K562 (cell line): ENCODE measurements at regions not wholly inside any gene's neighbourhood (a gene's known extent, or its start where the extent isn't known, plus 50 kb on each side); places are given as distances from the start of the nearest gene placed in this dataset.

Experiments
- ATAC-seq: fragments of 200-7000 bp; cut with Tn5 transposase; 3 replicates; pipeline ENCODE4 v1.9.1; 2020; ENCODE audit warnings: moderate library complexity
- BruUV-seq: library from RNA; stranded (reverse); fragments of 400-500 nt; replicated peaks from 2 replicates; lab custom pipeline; 2021; lab: Mats Ljungman, UMichigan
- CTCF ChIA-PET: fragments of 300-600 bp; formaldehyde crosslinking; extraction: SDS; loops from one replicate; lab custom pipeline; 2021; ENCODE audit warnings: low intra/inter-chr PET ratio; lab: Yijun Ruan, JAX
- POLR2A ChIA-PET: fragments of 300-600, 350-650 bp; sonication (Branson Sonifier 250); formaldehyde crosslinking; extraction: SDS; loops from one replicate; lab custom pipeline; 2021; ENCODE audit warnings: antibody characterized with exemption, inconsistent platforms; lab: Yijun Ruan, JAX
- DNase-seq, 4 experiments: peaks; one replicate each; pipeline versions ENCODE4 v3.0.0 to v3.0.0-alpha.2; 2011 to 2018; ENCODE audit warnings: low spot score in 3 of 4, mixed read lengths in 3 of 4; ENCODE audit errors: extremely low read depth in 1 of 4
- FAIRE-seq: peaks from 2 replicates; lab custom pipeline; 2011; peaks lifted over from hg19 to GRCh38; lab: Jason Lieb, UNC
- H2AFZ ChIP-seq: 2 replicates; pipeline ENCODE4 v1.6.0; 2011; ENCODE audit warnings: low read depth, low read length, control low read depth, inconsistent platforms
- H3K27ac ChIP-seq: fragments of 200-600 bp; 3 replicates; pipeline ENCODE4 v1.8.0; 2011; ENCODE audit warnings: low read depth, mild to moderate bottlenecking, control low read depth, inconsistent platforms, low read length, moderate library complexity, mixed read lengths; ENCODE audit errors: extremely low read depth
- H3K27me3 ChIP-seq, 2 experiments: fragments of 300-600 bp in 1 of 2; 2 replicates in 1 of 2; 3 replicates in 1 of 2; pipeline versions ENCODE4 v1.6.0 to v1.8.0; 2011; ENCODE audit warnings: inconsistent platforms in 2 of 2, low read length in 2 of 2, mild to moderate bottlenecking in 1 of 2, mixed read lengths in 1 of 2, moderate library complexity in 1 of 2; ENCODE audit not compliant: control insufficient read depth in 2 of 2, insufficient read depth in 2 of 2
- H3K36me3 ChIP-seq: fragments of 300-600 bp; 3 replicates; pipeline ENCODE4 v1.8.0; 2011; ENCODE audit warnings: mild to moderate bottlenecking, low read length, inconsistent platforms; ENCODE audit not compliant: control insufficient read depth, insufficient read depth
- H3K4me1 ChIP-seq, 2 experiments: fragments of 200-600 bp in 1 of 2; replicated peaks in 1 of 2; 2 replicates in 1 of 2; 3 replicates in 1 of 2; pipeline versions ENCODE4 v1.5.1 to v1.8.0; 2011; ENCODE audit warnings: inconsistent platforms in 2 of 2, low read length in 2 of 2, mild to moderate bottlenecking in 1 of 2, mixed read lengths in 1 of 2, moderate library complexity in 1 of 2; ENCODE audit not compliant: control insufficient read depth in 2 of 2, insufficient read depth in 2 of 2
- H3K4me2 ChIP-seq: 2 replicates; pipeline ENCODE4 v1.6.1; 2011; ENCODE audit warnings: low read length, control low read depth, inconsistent platforms, mixed read lengths; ENCODE audit not compliant: insufficient read depth
- H3K4me3 ChIP-seq: fragments of 200-600 bp; sonication (generic), shearing (Covaris generic); 2 replicates; pipeline ENCODE4 v1.5.1; 2016; ENCODE audit warnings: control low read depth, inconsistent platforms
- H3K79me2 ChIP-seq: fragments of 200-600 bp; 3 replicates; pipeline ENCODE4 v1.8.0; 2011; ENCODE audit warnings: low read length, inconsistent platforms; ENCODE audit not compliant: control insufficient read depth, insufficient read depth
- H3K9ac ChIP-seq, 2 experiments: 2 replicates each; pipeline versions ENCODE4 v1.6.0 to v1.6.1; 2011; ENCODE audit warnings: low read depth in 2 of 2, low read length in 2 of 2, control low read depth in 1 of 2, inconsistent platforms in 1 of 2, mild to moderate bottlenecking in 1 of 2, mixed read lengths in 1 of 2; ENCODE audit not compliant: insufficient read depth in 1 of 2
- H3K9me1 ChIP-seq: one replicate; pipeline ENCODE4 v1.6.0; 2011; ENCODE audit warnings: inconsistent platforms, mild to moderate bottlenecking, low read length, moderate library complexity; ENCODE audit not compliant: control insufficient read depth, insufficient read depth
- H3K9me3 ChIP-seq: replicated peaks from 2 replicates; pipeline ENCODE4 v1.5.1; 2011; ENCODE audit warnings: low read depth, low read length, inconsistent platforms; ENCODE audit not compliant: control insufficient read depth, insufficient read depth
- H4K20me1 ChIP-seq: replicated peaks from 2 replicates; pipeline ENCODE4 v1.6.1; 2011; ENCODE audit warnings: low read length, inconsistent platforms, mixed read lengths; ENCODE audit not compliant: control insufficient read depth, insufficient read depth
- ATF1 ChIP-seq, 2 experiments: fragments of 450-650 bp in 1 of 2; IDR thresholded peaks; 2 replicates each; pipeline ENCODE4 v1.6.1; 2016; ENCODE audit warnings: missing compliant biosample characterization in 1 of 2, missing genetic modification characterization in 1 of 2
- CBX2 ChIP-seq: fragments of 200-600 bp; sonication (generic); IDR thresholded peaks from one replicate; pipeline ENCODE4 v1.6.1; 2012; ENCODE audit warnings: mild to moderate bottlenecking, low read length, inconsistent platforms; ENCODE audit not compliant: insufficient read depth, poor library complexity, severe bottlenecking
- GMEB1 ChIP-seq: fragments of 250-450 bp; sonication (Bioruptor Pico); IDR thresholded peaks from 2 replicates; pipeline ENCODE4 v1.4.0; 2020; ENCODE audit warnings: mild to moderate bottlenecking
- JUND ChIP-seq, 2 experiments: IDR thresholded peaks; 2 replicates in 1 of 2; 3 replicates in 1 of 2; pipeline ENCODE4 v1.6.1; 2011; ENCODE audit warnings: borderline replicate concordance in 2 of 2, low read depth in 2 of 2, low read length in 2 of 2, improper control_type of control experiment in 1 of 2, missing biosample characterization in 1 of 2, missing genetic modification characterization in 1 of 2, missing genetic modification reagents in 1 of 2
- KLF6 ChIP-seq: fragments of 250-450 bp; sonication (Bioruptor Pico); IDR thresholded peaks from 2 replicates; pipeline ENCODE4 v1.4.0; 2020; ENCODE audit warnings: mild to moderate bottlenecking, moderate library complexity, borderline replicate concordance
- LCOR ChIP-seq: sonication (generic); formaldehyde crosslinking; IDR thresholded peaks from 2 replicates; pipeline ENCODE4 v1.8.0; 2022; ENCODE audit warnings: mild to moderate bottlenecking, missing genetic modification reagents
- MBD2 ChIP-seq: sonication (generic); IDR thresholded peaks from 2 replicates; pipeline ENCODE4 v1.6.1; 2016; ENCODE audit warnings: low read depth, borderline replicate concordance
- NCOA6 ChIP-seq: fragments of 450-650 bp; IDR thresholded peaks from 2 replicates; pipeline ENCODE4 v1.6.1; 2017; ENCODE audit warnings: mild to moderate bottlenecking
- RFX5 ChIP-seq: IDR thresholded peaks from 2 replicates; pipeline ENCODE4 v1.6.1; 2011; ENCODE audit warnings: low read depth, mild to moderate bottlenecking, improper control_type of control experiment, low read length
- SMARCE1 ChIP-seq: fragments of 450-650 bp; IDR thresholded peaks from 2 replicates; pipeline ENCODE4 v1.7.1; 2016; ENCODE audit warnings: mild to moderate bottlenecking
- TBL1XR1 ChIP-seq, 2 experiments: IDR thresholded peaks; 2 replicates each; pipeline ENCODE4 v1.6.1; 2012; ENCODE audit warnings: improper control_type of control experiment in 2 of 2, low read length in 2 of 2, mild to moderate bottlenecking in 1 of 2
- TEAD4 ChIP-seq, 2 experiments: sonication (generic) in 1 of 2; formaldehyde crosslinking in 1 of 2; IDR thresholded peaks; 2 replicates each; pipeline versions ENCODE4 v1.6.1 to v1.8.0; 2012 to 2022; ENCODE audit warnings: borderline replicate concordance in 1 of 2, inconsistent platforms in 1 of 2, low read length in 1 of 2, mild to moderate bottlenecking in 1 of 2, missing genetic modification reagents in 1 of 2
- TOE1 ChIP-seq, 2 experiments: fragments of 450-650 bp in 1 of 2; sonication (generic) in 1 of 2; formaldehyde crosslinking in 1 of 2; IDR thresholded peaks; 2 replicates each; pipeline versions ENCODE4 v1.7.1 to v1.8.0; 2016 to 2022; ENCODE audit warnings: borderline replicate concordance in 2 of 2, mild to moderate bottlenecking in 2 of 2, antibody characterized with exemption in 1 of 2, inconsistent platforms in 1 of 2, low read depth in 1 of 2, missing genetic modification reagents in 1 of 2, moderate library complexity in 1 of 2
- ZNF232 ChIP-seq: sonication (generic); formaldehyde crosslinking; IDR thresholded peaks from 2 replicates; pipeline ENCODE4 v1.8.0; 2022; ENCODE audit warnings: mild to moderate bottlenecking, missing genetic modification reagents
- WGBS: fragments of 100-300 bp; shearing (Covaris generic); methylation state at CpG from one replicate; pipeline ENCODE4 v1.1.6; 2016; ENCODE audit warnings: low coverage, mixed read lengths; ENCODE audit not compliant: insufficient coverage; ENCODE audit errors: missing lambda C conversion rate; 5-methylcytosine and 5-hydroxymethylcytosine counted together
- in situ Hi-C: fragments of 300-500 bp; cut with MboI; formaldehyde crosslinking; loops from 4 replicates; pipeline ENCODE4 v1.15.0; 2018; ENCODE audit warnings: inconsistent platforms, mixed read lengths
- intact Hi-C: fragments of 100-400 bp; cut with micrococcal nuclease; formaldehyde crosslinking; loops from 2 replicates; pipeline ENCODE4 v1.14.2; 2022

- Histone ChIP-seq H3K27ac (no peak overlapping the region), H3K79me2 (no peaks in the 10 kb centered on the region), H3K27me3 (no peaks in the 10 kb centered on the region), H3K4me1 (no peaks in the 10 kb centered on the region), H3K9me3 (no peaks in the 10 kb centered on the region), H2AFZ (no peak overlapping the region), H4K20me1 (no peaks in the 10 kb centered on the region), H3K9ac (no peak overlapping the region), H3K36me3 (no peaks in the 10 kb centered on the region), H3K4me3 (no peak overlapping the region), H3K9me1 (no peaks in the 10 kb centered on the region), H3K4me2 (no peak overlapping the region)
- ChIA-PET CTCF (no interaction called here), POLR2A (no interaction called here)
- DNase-seq (no peak), ATAC-seq (no peak), FAIRE-seq (no peak)
- WGBS, result 0% methylated on average over 5 of the region's 5 CpGs
- TF ChIP-seq LCOR, result no peak
- TF ChIP-seq MBD2, result no peak
- no peak for TF ChIP-seq NCOA6
- no peak for TF ChIP-seq KLF6 (CRISPR knock-in tag)
- no peak for TF ChIP-seq ATF1 (CRISPR knock-in tag; IDR thresholded peaks at IDR 0.05)
- no peak for TF ChIP-seq ATF1 (tag; IDR thresholded peaks at IDR 0.05)
- no peak for TF ChIP-seq JUND (IDR thresholded peaks at IDR 0.05; ENCODE audit: borderline replicate concordance, low read depth, low read length)
- no peak for TF ChIP-seq JUND (tag; IDR thresholded peaks at IDR 0.05; ENCODE audit: borderline replicate concordance, low read depth, low read length)
- no peak for TF ChIP-seq CBX2
- TF ChIP-seq SMARCE1, result no peak
- TF ChIP-seq TBL1XR1 (IDR thresholded peaks at IDR 0.05; ENCODE audit: low read length in 2 of 2), result no peak
- no peak for TF ChIP-seq RFX5
- TF ChIP-seq GMEB1 (CRISPR knock-in tag), result no peak
- no peak for TF ChIP-seq ZNF232
- no peak for TF ChIP-seq TEAD4 (IDR thresholded peaks at IDR 0.05; ENCODE audit: low read length)
- no peak for TF ChIP-seq TEAD4 (CRISPR knock-in tag; IDR thresholded peaks at IDR 0.05; ENCODE audit: borderline replicate concordance)
- no peak for TF ChIP-seq TOE1 (IDR thresholded peaks at IDR 0.05; ENCODE audit: borderline replicate concordance)
- TF ChIP-seq TOE1 (CRISPR knock-in tag; IDR thresholded peaks at IDR 0.05; ENCODE audit: borderline replicate concordance, low read depth), result no peak
- intact Hi-C loops (no loop called here), in situ Hi-C loops (no loop called here)
- no TSS peak for BruUV-seq
These were observed 247.7 kb downstream of the IL20RB start for GRCh38 chr3:137205394-137206045.
